Activated CD8-positive, alpha-beta memory T cell treated with anti-CD3 and anti-CD28 coated beads, Interleukin-2, amount 50 U/mL, for 1 hour (primary cell): ENCODE measurements at regions not wholly inside any gene's neighbourhood (a gene's known extent, or its start where the extent isn't known, plus 50 kb on each side); places are given as distances from the start of the nearest gene placed in this dataset.
"Not testable (repeated sequence)": the region's sequence is repeated elsewhere in the genome, so short reads cannot be mapped to it uniquely, and the experiment has no call there.

ENCODE experiments used
- DNase-seq: peaks from one replicate; pipeline ENCODE4 v3.0.0-alpha.2; 2020; ENCODE audit errors: extremely low read depth

DNA sequence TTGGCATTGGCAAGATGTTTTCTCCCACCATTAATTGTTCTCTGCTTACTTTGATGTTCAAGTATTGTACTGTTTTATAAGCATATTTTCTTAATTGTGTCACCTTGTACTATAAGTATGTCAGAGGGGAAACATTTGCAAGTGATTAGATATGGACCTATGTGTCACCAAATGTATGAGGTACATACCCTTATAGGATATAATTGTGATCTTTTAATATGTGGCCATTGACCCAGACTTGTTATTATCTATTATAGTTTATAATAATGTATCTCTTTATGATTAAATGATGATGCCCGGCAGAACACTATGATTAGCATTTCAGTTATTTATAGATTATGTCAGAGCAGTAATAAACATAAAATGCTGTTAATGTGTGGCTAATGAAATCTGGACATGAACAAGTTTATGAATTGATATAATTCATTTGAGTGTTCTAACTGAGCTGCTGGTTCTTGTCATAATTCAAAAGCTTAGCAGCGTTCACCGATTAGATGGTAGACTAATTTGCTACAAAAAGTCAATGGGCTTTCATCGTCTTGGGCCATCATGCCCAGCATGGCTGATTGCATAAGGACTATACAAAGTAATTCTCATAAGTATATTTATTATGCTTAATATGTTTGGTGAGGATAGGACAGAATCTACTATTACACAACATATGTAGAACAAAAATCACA lies 480.9 kb upstream of the FANCL start:
- no peak for DNase-seq

DNA sequence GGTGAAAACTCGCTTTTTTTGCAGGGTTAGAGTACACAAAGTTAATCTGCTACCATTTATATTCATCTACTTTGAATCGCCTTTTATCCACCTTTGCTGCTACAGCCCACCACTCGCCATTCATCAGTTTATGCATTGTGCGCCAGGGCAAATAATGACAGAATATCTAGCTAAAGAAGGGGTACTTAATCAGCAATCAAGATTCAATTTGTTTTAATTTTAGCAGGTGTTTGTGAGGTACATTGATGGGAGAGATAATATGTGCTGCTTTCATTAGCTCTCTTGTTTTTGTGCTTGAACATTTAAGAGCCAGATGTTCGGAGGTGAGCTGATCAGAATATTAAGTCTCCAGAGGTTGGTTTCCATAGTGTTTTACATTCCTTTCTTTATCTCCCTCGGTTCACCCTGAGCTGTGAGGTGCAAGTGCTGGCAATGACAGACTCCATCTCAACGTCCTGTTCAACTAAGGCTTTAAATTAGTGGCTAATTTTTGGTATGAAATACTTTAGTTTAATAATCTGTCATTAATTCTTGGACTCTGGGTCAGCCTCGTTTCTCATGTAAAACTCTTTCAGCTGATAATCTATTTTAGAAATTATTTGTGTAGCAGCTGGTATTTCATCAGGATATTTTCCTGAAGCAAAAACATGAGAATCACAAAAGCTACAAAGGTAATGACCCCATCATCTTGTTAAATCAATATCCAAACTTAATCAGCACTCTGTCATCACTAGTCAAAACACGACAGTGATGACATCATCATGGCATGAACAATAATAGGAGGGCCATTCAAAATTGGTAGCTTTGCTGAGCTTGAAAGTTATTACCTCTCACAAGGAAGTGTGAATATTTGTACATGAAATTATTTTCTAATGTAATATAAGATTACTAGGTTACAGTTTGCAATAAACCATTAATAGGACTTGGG lies 479.9 kb upstream of the FANCL start:
- DNase-seq: no peak

DNA sequence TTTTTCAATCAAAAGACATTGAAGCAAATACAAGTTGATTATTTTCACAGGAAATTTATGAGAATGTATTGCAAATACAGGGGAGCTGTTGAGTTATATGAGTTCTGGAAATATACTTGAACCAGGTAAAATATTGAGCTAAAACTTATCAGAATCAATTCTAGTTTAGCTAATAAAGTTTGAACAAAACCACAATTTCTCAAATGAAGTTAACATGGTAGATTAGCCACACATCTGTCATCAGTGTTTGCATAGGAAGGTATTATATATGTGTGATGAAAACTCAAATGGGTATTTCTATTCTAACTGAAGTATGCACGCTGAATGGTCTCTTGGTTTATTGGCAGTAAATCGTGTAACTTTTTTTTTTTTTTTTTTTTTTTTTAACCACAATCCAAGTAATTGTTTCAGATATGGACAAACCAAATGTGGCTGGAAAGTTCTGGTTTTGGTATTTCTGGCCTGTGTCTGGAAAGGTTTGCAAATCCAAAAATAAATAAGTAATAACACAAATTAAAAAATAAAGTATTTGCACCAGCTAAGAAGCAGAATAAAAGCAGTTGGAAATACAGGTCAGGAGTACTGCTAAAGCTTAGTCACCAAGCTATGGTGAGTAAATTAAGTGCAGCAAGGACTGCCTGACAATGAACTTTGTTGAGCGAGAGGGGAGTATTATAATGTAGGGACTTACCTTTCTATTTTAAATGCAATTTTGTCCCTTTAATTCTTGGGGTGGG lies 479.1 kb upstream of the FANCL start:
- no peak for DNase-seq

DNA sequence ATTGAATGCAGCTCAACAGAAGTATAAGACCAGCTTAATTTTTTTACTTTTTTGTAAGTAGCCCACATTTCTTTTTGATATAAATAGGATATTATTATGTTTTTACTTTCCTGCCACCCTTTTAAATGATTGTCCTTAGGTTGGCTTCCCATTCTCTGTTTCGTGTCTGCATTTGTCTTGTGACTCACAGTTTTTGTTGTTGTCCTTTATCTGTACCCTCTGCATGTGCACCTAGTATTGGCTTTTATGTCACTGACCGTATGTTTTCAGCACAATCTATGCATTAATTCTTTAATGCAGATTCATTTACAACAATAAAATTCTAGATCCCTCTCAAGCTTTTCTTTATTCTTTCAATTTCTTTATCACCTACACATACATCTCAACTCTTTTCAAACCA lies 474.2 kb upstream of the FANCL start:
- DNase-seq: no peak

DNA sequence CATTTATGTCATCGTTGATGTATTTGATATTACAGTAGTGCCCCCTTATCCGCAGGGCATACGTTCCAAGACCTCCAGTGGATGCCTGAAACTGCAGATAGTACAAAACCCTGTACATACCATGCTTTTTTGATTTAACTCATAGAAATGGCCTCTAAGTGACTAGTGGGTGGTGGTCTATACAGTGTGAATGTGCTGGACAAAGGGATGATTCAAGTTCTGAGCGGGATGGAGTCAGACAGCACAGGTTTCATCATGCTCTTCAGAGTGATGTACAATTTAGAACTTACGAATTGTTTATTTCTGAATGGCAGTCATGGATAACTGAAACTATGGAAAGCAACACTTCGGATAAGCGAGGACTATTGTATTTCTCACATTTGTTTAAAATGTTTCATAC lies 473.1 kb upstream of the FANCL start:
- no peak for DNase-seq

DNA sequence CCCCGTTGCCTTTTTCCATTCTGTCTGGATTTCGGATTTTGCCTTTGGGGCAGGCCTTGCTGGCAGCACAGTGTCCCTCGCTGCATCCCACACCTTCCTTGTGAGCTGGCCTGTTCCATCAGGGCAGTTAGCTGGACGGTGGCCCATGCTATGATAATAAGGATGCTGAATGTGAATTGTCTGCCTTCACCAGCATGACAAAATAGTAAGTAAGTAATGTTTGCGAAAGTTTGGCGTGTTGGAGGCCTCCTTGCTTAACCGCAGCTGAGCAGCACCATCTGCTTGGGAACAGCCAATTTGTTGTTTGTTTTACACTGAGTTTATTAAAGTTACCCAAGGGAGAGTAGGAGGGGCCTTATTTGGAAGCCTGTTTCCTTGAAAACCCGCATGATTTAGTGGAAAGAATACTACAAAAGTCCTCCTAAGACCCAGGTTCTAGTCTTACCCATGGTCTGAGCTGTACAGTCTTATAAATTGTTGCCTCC lies 469.7 kb upstream of the FANCL start:
- no peak for DNase-seq

DNA sequence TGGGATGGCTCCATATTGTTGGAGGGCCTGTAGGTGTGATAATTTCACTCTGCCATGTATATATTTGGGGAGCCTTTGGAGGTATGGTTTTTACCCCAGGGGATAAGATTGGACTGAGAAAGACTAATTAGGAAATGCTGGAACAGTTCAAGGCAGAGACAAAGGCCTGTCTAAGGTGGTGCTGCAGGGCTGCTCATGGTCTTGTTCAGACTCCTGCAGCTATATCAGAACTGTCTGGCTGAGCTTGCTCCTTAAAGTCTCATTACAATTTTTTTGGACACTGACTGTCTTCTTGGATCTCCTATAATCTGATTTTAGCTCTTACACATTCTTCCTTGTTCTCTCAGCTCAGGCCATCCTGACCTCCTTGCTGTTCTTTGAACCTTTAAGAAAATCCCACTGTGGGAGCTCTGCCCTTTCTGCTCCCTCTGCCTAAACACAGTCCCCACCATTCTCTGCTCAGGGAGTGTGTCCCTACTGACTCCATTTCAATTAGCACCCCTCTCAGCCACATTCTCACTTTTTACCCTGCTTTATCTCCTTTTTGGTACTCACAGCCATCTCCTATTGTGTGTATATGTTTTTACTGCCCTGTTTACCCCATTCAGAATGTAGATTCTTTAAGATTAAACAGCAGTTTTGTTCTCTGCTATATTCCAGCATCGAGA lies 468.7 kb upstream of the FANCL start:
- no peak for DNase-seq

DNA sequence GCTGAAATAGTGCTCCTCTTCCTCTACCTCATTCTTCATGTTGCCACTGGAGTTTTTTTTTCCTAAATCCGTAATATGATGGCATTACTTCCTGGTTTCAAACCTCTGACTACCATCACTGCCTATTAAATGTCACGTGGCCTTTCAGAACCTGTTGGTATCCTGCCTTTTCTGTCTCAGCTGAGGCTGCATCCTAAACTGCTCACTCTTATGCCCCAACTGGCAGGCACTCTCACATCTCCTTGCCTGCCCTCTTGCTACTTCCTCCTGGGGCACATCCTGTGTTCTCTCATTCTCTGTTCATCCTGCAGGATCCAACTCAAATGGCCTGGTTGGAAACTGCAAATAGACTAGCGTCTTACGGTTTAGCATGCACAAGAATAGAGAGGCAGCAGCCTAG lies 468.1 kb upstream of the FANCL start:
- DNase-seq: no peak

DNA sequence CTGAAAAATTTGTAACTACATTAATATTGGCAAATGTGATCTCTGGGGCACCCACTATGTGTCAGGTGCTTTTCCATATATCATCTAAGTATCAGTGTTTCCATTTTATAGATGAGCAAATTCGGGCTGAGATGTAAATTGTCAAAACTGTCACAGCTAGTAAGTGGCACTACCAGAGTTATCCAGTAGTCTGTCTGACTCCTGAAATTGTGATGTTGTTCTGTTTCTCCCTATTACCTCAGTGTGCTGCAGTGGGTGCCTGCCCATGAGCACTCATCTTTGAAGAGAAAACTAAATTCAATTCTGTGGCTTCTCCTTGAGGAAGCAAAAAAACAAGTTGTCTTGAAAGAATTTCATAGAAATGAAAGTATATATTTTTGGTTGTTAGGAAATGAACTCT lies 467.4 kb upstream of the FANCL start:
- DNase-seq: no peak

DNA sequence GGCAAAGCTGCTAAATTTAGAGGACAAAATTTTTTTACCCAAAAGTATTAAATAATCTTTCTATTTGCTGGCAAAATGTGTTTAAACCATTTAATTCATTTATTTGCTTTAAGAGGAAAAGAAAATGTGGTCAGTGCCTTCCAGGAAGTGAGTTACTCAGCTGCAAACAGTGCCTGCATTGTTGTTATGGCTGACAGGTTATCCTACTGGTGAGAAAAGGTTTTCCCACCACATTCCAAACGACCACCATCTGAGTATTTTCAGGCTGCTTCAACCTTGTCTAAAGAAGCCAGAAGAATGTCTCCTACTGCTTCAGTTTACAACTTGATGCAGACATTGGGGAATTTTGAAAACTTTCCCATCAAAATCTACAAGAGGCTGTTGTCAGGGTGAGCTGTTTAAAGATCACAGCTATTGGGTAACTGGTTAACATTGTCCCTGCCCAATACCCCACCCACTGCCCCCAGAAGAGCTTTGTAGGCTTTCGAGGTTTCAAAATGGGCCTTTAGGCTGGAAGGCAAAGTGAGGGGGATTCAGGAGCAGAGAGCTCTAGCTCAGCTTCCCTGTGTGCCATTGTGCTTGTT lies 461.3 kb upstream of the FANCL start:
- DNase-seq: no peak

DNA sequence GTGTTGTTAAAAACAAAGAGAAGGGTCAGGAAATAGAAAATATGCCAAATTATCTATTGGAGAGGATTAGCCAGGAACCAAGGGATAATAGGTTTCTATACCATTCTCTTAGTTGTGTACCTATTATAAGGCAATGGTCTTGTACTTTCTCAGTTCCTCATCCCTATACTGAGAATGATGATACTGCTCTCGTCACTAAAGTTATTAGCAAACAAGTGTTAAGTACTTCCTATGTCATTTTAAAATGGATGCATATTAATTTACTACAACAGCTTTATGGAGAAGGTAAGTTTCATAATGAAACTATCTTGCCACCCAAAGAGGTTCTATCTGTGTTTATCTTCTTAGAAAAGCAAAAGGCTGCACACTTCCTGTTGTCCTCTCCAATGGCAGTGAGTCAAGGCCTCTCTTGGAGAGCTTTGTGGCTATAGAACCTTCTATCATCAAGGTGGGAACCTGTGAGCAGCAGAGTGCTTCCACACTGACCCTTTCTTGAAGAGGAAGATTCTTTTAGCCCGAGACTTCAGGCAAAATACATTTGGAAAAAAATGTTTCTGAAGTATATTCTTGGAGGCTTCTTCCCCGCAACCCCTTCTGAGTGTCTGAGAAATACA lies 460.7 kb upstream of the FANCL start:
- DNase-seq: no peak

DNA sequence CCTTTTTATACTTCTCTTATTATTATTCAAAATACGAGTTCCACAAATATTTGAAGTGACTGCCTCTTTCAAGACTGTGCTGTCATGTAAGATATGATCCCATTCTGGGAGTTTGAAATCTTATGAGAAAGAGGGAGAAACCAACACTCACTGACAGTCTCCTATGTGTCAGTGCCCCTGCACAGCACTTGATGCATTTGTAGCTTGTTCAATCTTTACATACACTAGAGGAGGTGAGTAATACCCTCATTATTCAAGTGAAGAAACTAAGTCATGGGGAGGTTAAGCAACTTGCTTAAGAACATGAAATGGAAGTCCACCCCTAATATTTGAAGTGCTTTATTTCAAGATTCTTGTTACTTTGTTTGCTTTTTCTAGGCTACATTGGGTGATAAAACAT lies 459.5 kb upstream of the FANCL start:
- DNase-seq: no peak

DNA sequence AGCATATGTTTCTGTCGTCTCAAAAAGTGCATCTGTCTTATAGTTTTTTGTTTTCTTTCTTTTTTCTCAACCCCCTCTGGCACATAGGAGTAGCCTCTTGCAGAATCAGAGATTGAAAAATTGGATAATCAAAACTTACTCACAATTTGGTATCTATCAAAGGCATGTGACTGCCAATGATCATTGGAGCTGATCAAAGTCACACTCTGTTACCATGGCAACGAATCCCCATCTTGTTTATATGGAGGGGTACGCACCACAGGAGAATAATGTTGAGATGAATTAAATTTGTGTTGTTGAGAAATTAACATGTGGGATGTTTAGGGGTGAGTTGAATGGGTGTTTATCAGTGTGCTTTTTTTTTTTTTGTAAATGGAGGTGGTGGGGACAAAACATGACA lies 458.3 kb upstream of the FANCL start:
- DNase-seq: no peak

DNA sequence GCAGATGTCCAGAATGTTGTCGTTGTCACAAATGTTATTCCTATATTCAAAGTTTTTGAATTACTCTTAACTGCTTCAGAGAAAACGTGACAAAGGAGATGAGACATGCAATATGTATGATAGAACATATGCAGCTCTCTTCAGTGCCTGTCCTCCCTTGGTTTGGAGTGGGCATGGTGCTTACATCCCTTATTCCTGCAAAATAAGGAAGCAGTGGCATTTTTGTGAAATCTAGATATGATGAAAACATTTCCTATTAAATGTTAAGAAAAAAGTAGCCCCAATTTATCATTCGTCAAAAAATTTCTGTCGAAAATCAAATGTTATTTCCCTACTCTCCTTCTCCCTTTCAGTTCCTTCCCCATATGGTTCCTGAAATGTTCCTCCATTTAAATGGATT lies 457.5 kb upstream of the FANCL start:
- DNase-seq: no peak

DNA sequence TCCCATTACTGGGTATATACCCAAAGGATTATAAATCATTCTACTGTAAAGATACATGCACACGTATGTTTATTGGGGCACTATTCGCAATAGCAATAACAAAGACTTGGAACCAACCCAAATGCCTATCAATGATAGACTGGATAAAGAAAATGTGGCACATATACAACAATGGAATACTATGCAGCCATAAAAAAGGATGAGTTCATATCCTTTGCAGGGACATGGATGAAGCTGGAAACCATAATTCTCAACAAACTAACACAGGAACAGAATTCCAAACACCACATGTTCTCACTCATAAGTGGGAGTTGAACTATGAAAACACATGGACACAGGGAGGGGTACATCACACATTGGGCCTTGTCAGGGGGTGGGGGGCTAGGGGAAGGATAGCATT lies 453.0 kb upstream of the FANCL start:
- DNase-seq: not testable (repeated sequence)

DNA sequence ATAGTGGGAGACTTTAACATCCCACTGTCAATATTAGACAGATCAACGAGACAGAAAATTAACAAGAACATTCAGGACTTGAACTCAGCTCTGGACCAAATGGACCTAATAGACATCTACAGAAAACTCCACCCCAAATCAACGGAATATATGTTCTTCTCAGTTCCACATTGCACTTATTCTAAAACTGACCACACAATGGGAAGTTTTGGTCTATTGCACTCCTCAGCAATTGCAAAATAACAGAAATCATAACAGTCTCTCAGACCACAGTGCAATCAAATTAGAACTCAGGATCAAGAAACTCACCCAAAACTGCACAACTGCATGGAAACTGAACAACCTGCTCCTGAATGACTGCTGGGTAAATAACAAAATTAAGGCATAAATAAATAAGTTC lies 449.9 kb upstream of the FANCL start:
- DNase-seq: not testable (repeated sequence)

DNA sequence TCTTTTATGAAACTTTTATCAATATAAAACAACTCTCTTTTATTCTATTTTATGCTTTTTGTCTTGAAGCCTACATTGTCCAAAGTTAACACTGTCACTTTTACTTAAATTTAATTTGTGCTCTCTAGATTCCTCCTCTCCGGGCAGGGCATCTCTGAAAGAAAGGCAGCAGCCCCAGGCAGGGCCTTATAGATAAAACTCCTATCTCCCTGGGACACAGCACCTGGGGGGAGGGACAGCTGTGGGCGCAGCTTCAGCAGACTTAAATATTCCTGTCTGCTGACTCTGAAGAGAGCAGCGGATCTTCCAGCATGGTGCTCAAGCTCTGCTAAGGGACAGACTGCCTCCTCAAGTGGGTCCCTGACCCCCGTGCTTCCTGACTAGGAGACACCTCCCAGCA lies 447.7 kb upstream of the FANCL start:
- no peak for DNase-seq

DNA sequence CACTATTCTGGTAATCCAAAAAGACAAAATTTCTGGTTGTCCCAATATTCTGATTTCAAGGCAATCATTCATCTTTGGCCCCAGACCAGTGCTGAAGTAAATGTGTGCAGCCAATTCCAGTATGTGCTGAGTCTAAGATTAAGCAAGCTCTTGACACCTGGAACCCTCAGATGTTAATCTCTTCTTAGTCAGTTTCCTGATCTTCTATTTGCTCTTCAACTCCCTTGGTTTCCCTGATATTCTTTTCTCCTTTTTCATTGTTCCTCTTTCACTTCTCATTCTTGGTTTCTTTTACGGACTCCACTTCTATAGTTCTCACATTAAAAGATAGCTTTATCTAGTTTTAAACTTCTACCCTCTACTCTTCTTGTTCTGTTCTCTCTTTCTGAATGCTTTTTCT lies 445.7 kb upstream of the FANCL start:
- DNase-seq: no peak

DNA sequence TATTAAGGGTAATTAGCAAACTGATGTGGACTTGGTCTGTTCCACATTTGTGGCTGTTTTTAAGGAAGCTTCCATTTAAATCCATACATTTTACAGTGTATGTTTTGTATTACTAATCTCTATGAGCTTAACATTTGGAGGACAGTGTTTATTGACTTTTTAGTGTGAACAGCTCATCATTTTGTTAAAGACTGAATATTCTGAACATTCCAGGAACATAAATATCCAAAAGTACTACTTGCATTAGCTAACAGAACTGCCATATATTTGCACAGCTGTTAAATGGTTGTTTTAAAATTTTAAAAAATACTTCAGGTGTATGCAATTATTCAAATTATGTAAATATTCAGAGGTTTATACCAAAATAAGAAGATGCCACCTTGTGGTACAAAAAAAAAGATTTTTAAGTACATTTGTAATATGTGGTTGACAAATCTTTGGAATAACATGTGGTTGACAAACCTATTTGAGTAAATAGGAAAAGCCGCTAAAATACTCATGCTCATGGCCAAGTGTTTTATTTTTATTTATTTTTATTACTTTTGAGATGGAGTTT lies 439.7 kb upstream of the FANCL start:
- DNase-seq: no peak

DNA sequence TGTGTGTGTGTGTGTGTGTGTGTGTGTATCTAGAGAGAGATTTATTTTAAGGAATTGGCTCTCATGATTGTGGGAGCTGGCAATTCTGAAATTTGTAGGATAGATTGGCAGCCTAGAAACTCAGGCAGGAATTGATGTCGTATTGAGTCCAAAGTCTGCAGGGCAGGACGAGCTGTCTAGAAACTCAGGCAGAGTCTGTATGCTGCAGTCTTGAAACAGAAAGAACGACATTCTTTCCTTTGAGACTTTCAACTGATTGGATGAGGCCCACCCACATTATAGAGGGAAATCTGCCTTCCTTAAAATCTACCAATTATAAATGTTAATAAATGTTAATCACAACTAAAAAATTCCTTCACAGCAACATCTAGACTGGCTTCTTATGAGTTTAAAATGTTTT lies 436.6 kb upstream of the FANCL start:
- no peak for DNase-seq

DNA sequence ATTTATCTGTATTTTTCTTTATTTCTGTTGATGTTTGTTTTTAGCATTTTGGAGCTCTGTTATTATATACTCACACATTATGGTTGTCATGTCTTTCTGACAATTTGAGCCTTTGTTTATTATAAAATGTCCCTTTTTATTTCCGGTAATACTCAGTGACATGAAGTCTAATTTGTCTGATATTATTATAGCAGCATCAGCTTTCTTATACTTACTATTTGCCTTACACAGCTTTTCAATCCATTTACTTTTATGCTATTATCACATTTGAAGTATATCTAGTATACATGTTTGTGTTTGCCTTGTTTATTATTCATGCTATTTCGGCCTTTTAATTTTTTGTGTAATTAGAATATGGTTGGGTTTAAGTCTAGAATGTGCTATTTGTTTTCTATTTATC lies 430.6 kb upstream of the FANCL start:
- DNase-seq: no peak
